ENCODE measurements at regions not wholly inside any gene's neighbourhood (a gene's known extent, or its start where the extent isn't known, plus 50 kb on each side); places are given as distances from the start of the nearest gene placed in this dataset.

- Histone ChIP-seq H3K14ac (ENCODE audit: insufficient read depth, low read length) (no peak overlapping the region), H3K79me1 (ENCODE audit: insufficient read depth, low read depth, low read length, poor library complexity, severe bottlenecking) (no peaks in the 10 kb centered on the region), H2BK5ac (ENCODE audit: insufficient read length, low read length) (no peak overlapping the region), H4K5ac (ENCODE audit: insufficient read length, low read depth, low read length) (no peak overlapping the region), H4K91ac (ENCODE audit: insufficient read length, low read depth, low read length) (no peak overlapping the region), H3K27ac (ENCODE audit: insufficient read length, low read depth, low read length) (no peak overlapping the region), H2BK120ac (ENCODE audit: low read depth, low read length, poor library complexity, severe bottlenecking) (no peak overlapping the region), H3K56ac (ENCODE audit: insufficient read length, low read depth, low read length) (no peak overlapping the region), H2BK12ac (ENCODE audit: insufficient read length, low read depth, low read length) (no peak overlapping the region), H3T11ph (ENCODE audit: low read length) (no peak overlapping the region), H4K8ac (replicated peaks; ENCODE audit: insufficient read length, low read depth, low read length) (no peak overlapping the region), H3K9ac (ENCODE audit: extremely low read depth, insufficient read length, low read length) (no peak overlapping the region), H4K20me1 (ENCODE audit: control insufficient read depth, insufficient read depth, insufficient read length) (no peaks in the 10 kb centered on the region), H2AK5ac (ENCODE audit: insufficient read length, low read length) (no peak overlapping the region), H2BK15ac (ENCODE audit: low read depth, low read length) (no peak overlapping the region), H3K23ac (ENCODE audit: insufficient read length, low read depth, low read length) (no peak overlapping the region), H3K79me2 (ENCODE audit: insufficient read depth, low read length) (no peaks in the 10 kb centered on the region), H3K4me1 (ENCODE audit: insufficient read depth, low read length) (no peaks in the 10 kb centered on the region), H2AFZ (ENCODE audit: low read length) (no peak overlapping the region), H3K27me3 (ENCODE audit: insufficient read depth, low read length) (no peaks in the 10 kb centered on the region), H3K4ac (ENCODE audit: low read depth, low read length) (no peak overlapping the region), H3K9me3 (ENCODE audit: control insufficient read depth, low read depth, low read length) (no peaks in the 10 kb centered on the region), H2BK20ac (ENCODE audit: low read depth, low read length, poor library complexity, severe bottlenecking) (no peak overlapping the region), H3K4me2 (ENCODE audit: insufficient read depth, insufficient read length, low read length) (no peak overlapping the region), H3K23me2 (ENCODE audit: insufficient read length, low read depth, low read length, poor library complexity, severe bottlenecking) (no peaks in the 10 kb centered on the region), H3K18ac (ENCODE audit: insufficient read length, low read depth, low read length) (no peak overlapping the region)
- H3K9me3 Mint-ChIP-seq: no peaks in the 10 kb centered on the region
- no CpG with 5 or more reads among the region's 4 CpGs for WGBS (ENCODE audit: extremely low coverage, insufficient read length, low lambda C conversion rate)
- H3K27ac Mint-ChIP-seq: no peak overlapping the region
- H3K4me3 Mint-ChIP-seq: no peak overlapping the region
- no peaks in the 10 kb centered on the region for H3K4me1 Mint-ChIP-seq
- H3K36me3 Mint-ChIP-seq (ENCODE audit: insufficient read depth in 1 of 3, low read depth in 3 of 3): no peaks in the 10 kb centered on the region
- no peak for DNase-seq
- TF ChIP-seq CTCF (conservative IDR thresholded peaks at IDR 0.05): no peak
- no peaks in the 10 kb centered on the region for H3K27me3 Mint-ChIP-seq (ENCODE audit: low read depth)
Observed at GRCh38 chrX:99461223-99461622, 948.9 kb downstream of the PCDH19 start.

Data from H9 (cell line).